ENCODE measurements at regions not wholly inside any gene's neighbourhood (a gene's known extent, or its start where the extent isn't known, plus 50 kb on each side); places are given as distances from the start of the nearest gene placed in this dataset.

DNA sequence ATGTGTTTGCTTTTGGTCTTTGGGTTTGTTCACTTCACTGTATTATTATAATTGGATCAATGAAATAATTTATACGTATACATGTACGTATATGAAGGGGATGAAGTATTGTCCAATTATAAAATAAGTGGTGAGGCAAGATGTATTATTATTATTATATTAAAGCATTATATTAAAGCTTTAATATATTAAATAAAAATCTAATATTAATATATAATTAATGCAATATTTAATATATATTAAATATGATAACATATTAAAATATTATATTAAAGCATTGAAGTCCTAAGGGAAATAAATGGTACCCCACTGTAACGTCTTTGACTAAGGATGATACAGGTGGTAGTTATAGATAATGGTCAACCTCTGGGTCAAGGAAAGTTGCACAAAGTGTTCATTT is 63.7 kb upstream of the RTL1 start:
- TF ChIP-seq, protein P1, sequence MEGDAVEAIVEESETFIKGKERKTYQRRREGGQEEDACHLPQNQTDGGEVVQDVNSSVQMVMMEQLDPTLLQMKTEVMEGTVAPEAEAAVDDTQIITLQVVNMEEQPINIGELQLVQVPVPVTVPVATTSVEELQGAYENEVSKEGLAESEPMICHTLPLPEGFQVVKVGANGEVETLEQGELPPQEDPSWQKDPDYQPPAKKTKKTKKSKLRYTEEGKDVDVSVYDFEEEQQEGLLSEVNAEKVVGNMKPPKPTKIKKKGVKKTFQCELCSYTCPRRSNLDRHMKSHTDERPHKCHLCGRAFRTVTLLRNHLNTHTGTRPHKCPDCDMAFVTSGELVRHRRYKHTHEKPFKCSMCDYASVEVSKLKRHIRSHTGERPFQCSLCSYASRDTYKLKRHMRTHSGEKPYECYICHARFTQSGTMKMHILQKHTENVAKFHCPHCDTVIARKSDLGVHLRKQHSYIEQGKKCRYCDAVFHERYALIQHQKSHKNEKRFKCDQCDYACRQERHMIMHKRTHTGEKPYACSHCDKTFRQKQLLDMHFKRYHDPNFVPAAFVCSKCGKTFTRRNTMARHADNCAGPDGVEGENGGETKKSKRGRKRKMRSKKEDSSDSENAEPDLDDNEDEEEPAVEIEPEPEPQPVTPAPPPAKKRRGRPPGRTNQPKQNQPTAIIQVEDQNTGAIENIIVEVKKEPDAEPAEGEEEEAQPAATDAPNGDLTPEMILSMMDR (conservative IDR thresholded peaks at IDR 0.05; ENCODE audit: low read depth, low read length), result no peak
- TF ChIP-seq EZH2 (IDR thresholded peaks at IDR 0.05; ENCODE audit: borderline replicate concordance, low read depth, low read length, poor library complexity, severe bottlenecking), result no peak

Data from A673 (cell line).